HL-60 (cell line): ENCODE measurements at regions not wholly inside any gene's neighbourhood (a gene's known extent, or its start where the extent isn't known, plus 50 kb on each side); places are given as distances from the start of the nearest gene placed in this dataset.

Experiments
- GABPA ChIP-seq: IDR thresholded peaks from 2 replicates; pipeline ENCODE4 v1.6.1; 2012; ENCODE audit warnings: low read depth
- POLR2AphosphoS5 ChIP-seq: IDR thresholded peaks from 2 replicates; pipeline ENCODE4 v1.6.1; 2012; ENCODE audit warnings: low read depth
- SPI1 ChIP-seq: IDR thresholded peaks from 2 replicates; pipeline ENCODE4 v1.6.1; 2012; ENCODE audit warnings: low read depth, mild to moderate bottlenecking, borderline replicate concordance
- TF ChIP-seq, protein P1 (sequence below): IDR thresholded peaks from one replicate; pipeline ENCODE4 v1.5.1; 2011; ENCODE audit warnings: low read length, control low read depth, inconsistent platforms; ENCODE audit not compliant: insufficient read depth
- TF ChIP-seq, protein P2 (sequence below): IDR thresholded peaks from 2 replicates; pipeline ENCODE4 v1.6.1; 2012; ENCODE audit warnings: low read depth; ENCODE audit not compliant: insufficient replicate concordance

GRCh38 chr6:11331111-11331510 is 98.6 kb upstream of the NEDD9 start:
- TF ChIP-seq, protein P1, sequence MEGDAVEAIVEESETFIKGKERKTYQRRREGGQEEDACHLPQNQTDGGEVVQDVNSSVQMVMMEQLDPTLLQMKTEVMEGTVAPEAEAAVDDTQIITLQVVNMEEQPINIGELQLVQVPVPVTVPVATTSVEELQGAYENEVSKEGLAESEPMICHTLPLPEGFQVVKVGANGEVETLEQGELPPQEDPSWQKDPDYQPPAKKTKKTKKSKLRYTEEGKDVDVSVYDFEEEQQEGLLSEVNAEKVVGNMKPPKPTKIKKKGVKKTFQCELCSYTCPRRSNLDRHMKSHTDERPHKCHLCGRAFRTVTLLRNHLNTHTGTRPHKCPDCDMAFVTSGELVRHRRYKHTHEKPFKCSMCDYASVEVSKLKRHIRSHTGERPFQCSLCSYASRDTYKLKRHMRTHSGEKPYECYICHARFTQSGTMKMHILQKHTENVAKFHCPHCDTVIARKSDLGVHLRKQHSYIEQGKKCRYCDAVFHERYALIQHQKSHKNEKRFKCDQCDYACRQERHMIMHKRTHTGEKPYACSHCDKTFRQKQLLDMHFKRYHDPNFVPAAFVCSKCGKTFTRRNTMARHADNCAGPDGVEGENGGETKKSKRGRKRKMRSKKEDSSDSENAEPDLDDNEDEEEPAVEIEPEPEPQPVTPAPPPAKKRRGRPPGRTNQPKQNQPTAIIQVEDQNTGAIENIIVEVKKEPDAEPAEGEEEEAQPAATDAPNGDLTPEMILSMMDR = no peak
- no peak for TF ChIP-seq POLR2AphosphoS5
- TF ChIP-seq, protein P2, sequence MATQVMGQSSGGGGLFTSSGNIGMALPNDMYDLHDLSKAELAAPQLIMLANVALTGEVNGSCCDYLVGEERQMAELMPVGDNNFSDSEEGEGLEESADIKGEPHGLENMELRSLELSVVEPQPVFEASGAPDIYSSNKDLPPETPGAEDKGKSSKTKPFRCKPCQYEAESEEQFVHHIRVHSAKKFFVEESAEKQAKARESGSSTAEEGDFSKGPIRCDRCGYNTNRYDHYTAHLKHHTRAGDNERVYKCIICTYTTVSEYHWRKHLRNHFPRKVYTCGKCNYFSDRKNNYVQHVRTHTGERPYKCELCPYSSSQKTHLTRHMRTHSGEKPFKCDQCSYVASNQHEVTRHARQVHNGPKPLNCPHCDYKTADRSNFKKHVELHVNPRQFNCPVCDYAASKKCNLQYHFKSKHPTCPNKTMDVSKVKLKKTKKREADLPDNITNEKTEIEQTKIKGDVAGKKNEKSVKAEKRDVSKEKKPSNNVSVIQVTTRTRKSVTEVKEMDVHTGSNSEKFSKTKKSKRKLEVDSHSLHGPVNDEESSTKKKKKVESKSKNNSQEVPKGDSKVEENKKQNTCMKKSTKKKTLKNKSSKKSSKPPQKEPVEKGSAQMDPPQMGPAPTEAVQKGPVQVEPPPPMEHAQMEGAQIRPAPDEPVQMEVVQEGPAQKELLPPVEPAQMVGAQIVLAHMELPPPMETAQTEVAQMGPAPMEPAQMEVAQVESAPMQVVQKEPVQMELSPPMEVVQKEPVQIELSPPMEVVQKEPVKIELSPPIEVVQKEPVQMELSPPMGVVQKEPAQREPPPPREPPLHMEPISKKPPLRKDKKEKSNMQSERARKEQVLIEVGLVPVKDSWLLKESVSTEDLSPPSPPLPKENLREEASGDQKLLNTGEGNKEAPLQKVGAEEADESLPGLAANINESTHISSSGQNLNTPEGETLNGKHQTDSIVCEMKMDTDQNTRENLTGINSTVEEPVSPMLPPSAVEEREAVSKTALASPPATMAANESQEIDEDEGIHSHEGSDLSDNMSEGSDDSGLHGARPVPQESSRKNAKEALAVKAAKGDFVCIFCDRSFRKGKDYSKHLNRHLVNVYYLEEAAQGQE = no peak
- no peak for TF ChIP-seq GABPA
- TF ChIP-seq SPI1 = peak; percentile 12; the same call in 1 of the 2 replicates
